GM23338 (cell line): ENCODE measurements at regions not wholly inside any gene's neighbourhood (a gene's known extent, or its start where the extent isn't known, plus 50 kb on each side); places are given as distances from the start of the nearest gene placed in this dataset.

Experiments
- ATAC-seq: fragments of 200-7000 bp; cut with Tn5 transposase; 3 replicates; pipeline ENCODE4 v1.9.1; 2020
- DNase-seq: peaks from one replicate; pipeline ENCODE4 v3.0.0-alpha.2; 2015; ENCODE audit warnings: low spot score
- H2AFZ ChIP-seq: fragments of 200-600 bp; sonication (generic); 2 replicates; pipeline ENCODE4 v1.8.0; 2016; ENCODE audit warnings: antibody characterized with exemption, mild to moderate bottlenecking, moderate library complexity
- H3F3A ChIP-seq: fragments of 200-600 bp; sonication (generic); replicated peaks from 2 replicates; pipeline ENCODE4 v1.8.0; 2017; ENCODE audit warnings: antibody characterized with exemption, mixed run types, low read depth
- H3K27ac ChIP-seq: fragments of 200-600 bp; sonication (generic); 2 replicates; pipeline ENCODE4 v1.6.1; 2016; ENCODE audit warnings: low read depth
- H3K27me3 ChIP-seq: fragments of 200-600 bp; sonication (generic); 2 replicates; pipeline ENCODE4 v1.8.0; 2016; ENCODE audit warnings: mild to moderate bottlenecking, mixed run types, moderate library complexity; ENCODE audit not compliant: insufficient read depth
- H3K36me3 ChIP-seq: fragments of 200-600 bp; sonication (generic); 2 replicates; pipeline ENCODE4 v1.8.0; 2016; ENCODE audit warnings: mild to moderate bottlenecking; ENCODE audit not compliant: insufficient read depth
- H3K4me1 ChIP-seq: fragments of 200-600 bp; sonication (generic); 2 replicates; pipeline ENCODE4 v1.8.0; 2016; ENCODE audit warnings: mild to moderate bottlenecking, moderate library complexity; ENCODE audit not compliant: insufficient read depth
- H3K4me2 ChIP-seq: fragments of 200-600 bp; sonication (generic); 2 replicates; pipeline ENCODE4 v1.7.1; 2017; ENCODE audit warnings: mixed run types
- H3K4me3 ChIP-seq: fragments of 200-600 bp; sonication (generic); 2 replicates; pipeline ENCODE4 v1.6.1; 2016; ENCODE audit warnings: mixed run types
- H3K79me2 ChIP-seq: fragments of 200-600 bp; sonication (generic); replicated peaks from 2 replicates; pipeline ENCODE4 v1.8.0; 2017; ENCODE audit warnings: mild to moderate bottlenecking; ENCODE audit not compliant: insufficient read depth
- H3K9me2 ChIP-seq: fragments of 200-600 bp; sonication (generic); 2 replicates; pipeline ENCODE4 v1.8.0; 2017; ENCODE audit not compliant: insufficient read depth
- H4K20me1 ChIP-seq: fragments of 200-600 bp; sonication (generic); replicated peaks from 2 replicates; pipeline ENCODE4 v1.8.0; 2017; ENCODE audit warnings: mild to moderate bottlenecking; ENCODE audit not compliant: insufficient read depth
- H3K27ac Mint-ChIP-seq: 2 replicates; pipeline ENCODE4 v1.8.0; 2020; ENCODE audit warnings: inconsistent platforms, mild to moderate bottlenecking, moderate library complexity, mixed read lengths
- H3K27me3 Mint-ChIP-seq: 3 replicates; pipeline ENCODE4 v1.8.0; 2022; ENCODE audit warnings: low read depth, mild to moderate bottlenecking, moderate library complexity, mixed read lengths, inconsistent platforms; ENCODE audit not compliant: insufficient read depth, poor library complexity
- H3K36me3 Mint-ChIP-seq: 3 replicates; pipeline ENCODE4 v1.8.0; 2021; ENCODE audit warnings: low read depth, mild to moderate bottlenecking, inconsistent platforms, moderate library complexity, mixed read lengths
- H3K4me1 Mint-ChIP-seq: 3 replicates; pipeline ENCODE4 v1.8.0; 2020; ENCODE audit warnings: mild to moderate bottlenecking, inconsistent platforms, mixed read lengths
- H3K4me3 Mint-ChIP-seq: 3 replicates; pipeline ENCODE4 v1.8.0; 2021; ENCODE audit warnings: moderate library complexity, mild to moderate bottlenecking, inconsistent platforms, mixed read lengths
- H3K9me3 Mint-ChIP-seq: 3 replicates; pipeline ENCODE4 v1.8.0; 2020; ENCODE audit warnings: moderate library complexity, mild to moderate bottlenecking, inconsistent platforms, mixed read lengths
- CREB1 ChIP-seq: fragments of 250-450 bp; sonication (Bioruptor Pico); IDR thresholded peaks from 2 replicates; pipeline ENCODE4 v1.5.0; 2020; ENCODE audit warnings: low read depth, mild to moderate bottlenecking, moderate library complexity
- EZH2 ChIP-seq: fragments of 200-600 bp; sonication (generic); IDR thresholded peaks from one replicate; pipeline ENCODE4 v1.8.0; 2017; ENCODE audit warnings: antibody characterized with exemption, mild to moderate bottlenecking, low read depth; ENCODE audit not compliant: unreplicated experiment
- EZH2phosphoT487 ChIP-seq: fragments of 200-600 bp; sonication (generic); IDR thresholded peaks from one replicate; pipeline ENCODE4 v1.8.1; 2018; ENCODE audit warnings: antibody characterized with exemption; ENCODE audit not compliant: unreplicated experiment
- JUNB ChIP-seq: IDR thresholded peaks from one replicate; pipeline ENCODE4 v1.6.1; 2016; ENCODE audit warnings: antibody characterized with exemption; ENCODE audit not compliant: unreplicated experiment
- NANOG ChIP-seq: IDR thresholded peaks from 2 replicates; pipeline ENCODE4 v1.6.1; 2016; ENCODE audit warnings: antibody characterized with exemption, borderline replicate concordance
- POLR2AphosphoS5 ChIP-seq: IDR thresholded peaks from 2 replicates; pipeline ENCODE4 v1.6.1; 2016; ENCODE audit warnings: antibody characterized with exemption, low read depth
- STAT1 ChIP-seq: IDR thresholded peaks from one replicate; pipeline ENCODE4 v1.6.1; 2016; ENCODE audit warnings: antibody characterized with exemption; ENCODE audit not compliant: unreplicated experiment
- ZNF114 ChIP-seq: fragments of 250-450 bp; sonication (Bioruptor Pico); IDR thresholded peaks from 2 replicates; pipeline ENCODE4 v1.5.0; 2020; ENCODE audit warnings: mild to moderate bottlenecking, moderate library complexity
- ZNF331 ChIP-seq: fragments of 250-450 bp; sonication (Bioruptor Pico); IDR thresholded peaks from 2 replicates; pipeline ENCODE4 v1.5.0; 2020; ENCODE audit warnings: low read depth, mild to moderate bottlenecking, moderate library complexity
- TF ChIP-seq, protein P1 (sequence below): IDR thresholded peaks from 2 replicates; pipeline ENCODE4 v1.6.1; 2016; ENCODE audit warnings: antibody characterized with exemption
- TF ChIP-seq, protein P2 (sequence below), 2 experiments: fragments of 200-600 bp in 1 of 2; sonication (generic) in 1 of 2; conservative IDR thresholded peaks; 2 replicates each; pipeline versions ENCODE4 v1.5.1 to v1.6.1; 2016 to 2017; ENCODE audit warnings: antibody characterized with exemption in 2 of 2, low read depth in 2 of 2, mild to moderate bottlenecking in 2 of 2, moderate library complexity in 1 of 2
- TF ChIP-seq, protein P3 (sequence below): fragments of 250-450 bp; sonication (Bioruptor Pico); IDR thresholded peaks from 2 replicates; pipeline ENCODE4 v1.5.0; 2020; ENCODE audit warnings: mild to moderate bottlenecking, moderate library complexity
- TF ChIP-seq, protein P4 (sequence below): IDR thresholded peaks from one replicate; pipeline ENCODE4 v1.6.1; 2018; ENCODE audit warnings: antibody characterized with exemption; ENCODE audit not compliant: unreplicated experiment

DNA sequence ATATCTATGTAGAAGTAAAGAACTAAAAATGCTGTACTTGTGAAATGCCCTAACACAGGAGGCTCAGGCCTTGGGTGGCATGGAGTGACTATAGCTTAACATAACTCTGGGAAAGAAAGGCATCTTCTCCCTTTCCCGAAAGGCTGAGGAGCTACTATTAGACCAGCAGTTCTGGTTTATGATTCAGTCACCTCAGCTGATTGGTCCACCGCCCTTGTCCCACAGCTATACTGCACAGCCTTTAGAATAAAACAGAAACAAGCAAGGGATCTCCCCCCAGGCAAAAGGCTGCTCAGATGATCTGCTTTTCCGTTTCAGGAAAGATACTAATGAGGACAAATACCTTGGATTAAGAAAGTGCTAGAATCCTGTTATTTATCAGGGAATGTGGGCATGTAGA lies 171.3 kb downstream of the SNCA start:
- Histone ChIP-seq H3K4me3 (no peak overlapping the region), H2AFZ (no peak overlapping the region), H3K4me2 (no peak overlapping the region), H3K4me1 (peaks cover 6% of the 10 kb centered on the region; the same call in 1 of the 2 replicates), H3K79me2 (no peaks in the 10 kb centered on the region), H3K27ac (no peak overlapping the region), H3F3A (no peaks in the 10 kb centered on the region), H3K36me3 (no peaks in the 10 kb centered on the region), H4K20me1 (no peaks in the 10 kb centered on the region), H3K27me3 (no peaks in the 10 kb centered on the region), H3K9me2 (no peaks in the 10 kb centered on the region)
- TF ChIP-seq EZH2 (no peak), JUNB (no peak), NANOG (no peak), ZNF114 (CRISPR knock-in tag) (no peak), EZH2phosphoT487 (no peak), CREB1 (no peak), POLR2AphosphoS5 (no peak), ZNF331 (CRISPR knock-in tag) (no peak), STAT1 (no peak)
- TF ChIP-seq, protein P1, sequence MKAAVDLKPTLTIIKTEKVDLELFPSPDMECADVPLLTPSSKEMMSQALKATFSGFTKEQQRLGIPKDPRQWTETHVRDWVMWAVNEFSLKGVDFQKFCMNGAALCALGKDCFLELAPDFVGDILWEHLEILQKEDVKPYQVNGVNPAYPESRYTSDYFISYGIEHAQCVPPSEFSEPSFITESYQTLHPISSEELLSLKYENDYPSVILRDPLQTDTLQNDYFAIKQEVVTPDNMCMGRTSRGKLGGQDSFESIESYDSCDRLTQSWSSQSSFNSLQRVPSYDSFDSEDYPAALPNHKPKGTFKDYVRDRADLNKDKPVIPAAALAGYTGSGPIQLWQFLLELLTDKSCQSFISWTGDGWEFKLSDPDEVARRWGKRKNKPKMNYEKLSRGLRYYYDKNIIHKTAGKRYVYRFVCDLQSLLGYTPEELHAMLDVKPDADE, result no peak
- TF ChIP-seq, protein P2, sequence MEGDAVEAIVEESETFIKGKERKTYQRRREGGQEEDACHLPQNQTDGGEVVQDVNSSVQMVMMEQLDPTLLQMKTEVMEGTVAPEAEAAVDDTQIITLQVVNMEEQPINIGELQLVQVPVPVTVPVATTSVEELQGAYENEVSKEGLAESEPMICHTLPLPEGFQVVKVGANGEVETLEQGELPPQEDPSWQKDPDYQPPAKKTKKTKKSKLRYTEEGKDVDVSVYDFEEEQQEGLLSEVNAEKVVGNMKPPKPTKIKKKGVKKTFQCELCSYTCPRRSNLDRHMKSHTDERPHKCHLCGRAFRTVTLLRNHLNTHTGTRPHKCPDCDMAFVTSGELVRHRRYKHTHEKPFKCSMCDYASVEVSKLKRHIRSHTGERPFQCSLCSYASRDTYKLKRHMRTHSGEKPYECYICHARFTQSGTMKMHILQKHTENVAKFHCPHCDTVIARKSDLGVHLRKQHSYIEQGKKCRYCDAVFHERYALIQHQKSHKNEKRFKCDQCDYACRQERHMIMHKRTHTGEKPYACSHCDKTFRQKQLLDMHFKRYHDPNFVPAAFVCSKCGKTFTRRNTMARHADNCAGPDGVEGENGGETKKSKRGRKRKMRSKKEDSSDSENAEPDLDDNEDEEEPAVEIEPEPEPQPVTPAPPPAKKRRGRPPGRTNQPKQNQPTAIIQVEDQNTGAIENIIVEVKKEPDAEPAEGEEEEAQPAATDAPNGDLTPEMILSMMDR (conservative IDR thresholded peaks at IDR 0.05; ENCODE audit: low read depth in 2 of 2), result no peak
- TF ChIP-seq, protein P3, sequence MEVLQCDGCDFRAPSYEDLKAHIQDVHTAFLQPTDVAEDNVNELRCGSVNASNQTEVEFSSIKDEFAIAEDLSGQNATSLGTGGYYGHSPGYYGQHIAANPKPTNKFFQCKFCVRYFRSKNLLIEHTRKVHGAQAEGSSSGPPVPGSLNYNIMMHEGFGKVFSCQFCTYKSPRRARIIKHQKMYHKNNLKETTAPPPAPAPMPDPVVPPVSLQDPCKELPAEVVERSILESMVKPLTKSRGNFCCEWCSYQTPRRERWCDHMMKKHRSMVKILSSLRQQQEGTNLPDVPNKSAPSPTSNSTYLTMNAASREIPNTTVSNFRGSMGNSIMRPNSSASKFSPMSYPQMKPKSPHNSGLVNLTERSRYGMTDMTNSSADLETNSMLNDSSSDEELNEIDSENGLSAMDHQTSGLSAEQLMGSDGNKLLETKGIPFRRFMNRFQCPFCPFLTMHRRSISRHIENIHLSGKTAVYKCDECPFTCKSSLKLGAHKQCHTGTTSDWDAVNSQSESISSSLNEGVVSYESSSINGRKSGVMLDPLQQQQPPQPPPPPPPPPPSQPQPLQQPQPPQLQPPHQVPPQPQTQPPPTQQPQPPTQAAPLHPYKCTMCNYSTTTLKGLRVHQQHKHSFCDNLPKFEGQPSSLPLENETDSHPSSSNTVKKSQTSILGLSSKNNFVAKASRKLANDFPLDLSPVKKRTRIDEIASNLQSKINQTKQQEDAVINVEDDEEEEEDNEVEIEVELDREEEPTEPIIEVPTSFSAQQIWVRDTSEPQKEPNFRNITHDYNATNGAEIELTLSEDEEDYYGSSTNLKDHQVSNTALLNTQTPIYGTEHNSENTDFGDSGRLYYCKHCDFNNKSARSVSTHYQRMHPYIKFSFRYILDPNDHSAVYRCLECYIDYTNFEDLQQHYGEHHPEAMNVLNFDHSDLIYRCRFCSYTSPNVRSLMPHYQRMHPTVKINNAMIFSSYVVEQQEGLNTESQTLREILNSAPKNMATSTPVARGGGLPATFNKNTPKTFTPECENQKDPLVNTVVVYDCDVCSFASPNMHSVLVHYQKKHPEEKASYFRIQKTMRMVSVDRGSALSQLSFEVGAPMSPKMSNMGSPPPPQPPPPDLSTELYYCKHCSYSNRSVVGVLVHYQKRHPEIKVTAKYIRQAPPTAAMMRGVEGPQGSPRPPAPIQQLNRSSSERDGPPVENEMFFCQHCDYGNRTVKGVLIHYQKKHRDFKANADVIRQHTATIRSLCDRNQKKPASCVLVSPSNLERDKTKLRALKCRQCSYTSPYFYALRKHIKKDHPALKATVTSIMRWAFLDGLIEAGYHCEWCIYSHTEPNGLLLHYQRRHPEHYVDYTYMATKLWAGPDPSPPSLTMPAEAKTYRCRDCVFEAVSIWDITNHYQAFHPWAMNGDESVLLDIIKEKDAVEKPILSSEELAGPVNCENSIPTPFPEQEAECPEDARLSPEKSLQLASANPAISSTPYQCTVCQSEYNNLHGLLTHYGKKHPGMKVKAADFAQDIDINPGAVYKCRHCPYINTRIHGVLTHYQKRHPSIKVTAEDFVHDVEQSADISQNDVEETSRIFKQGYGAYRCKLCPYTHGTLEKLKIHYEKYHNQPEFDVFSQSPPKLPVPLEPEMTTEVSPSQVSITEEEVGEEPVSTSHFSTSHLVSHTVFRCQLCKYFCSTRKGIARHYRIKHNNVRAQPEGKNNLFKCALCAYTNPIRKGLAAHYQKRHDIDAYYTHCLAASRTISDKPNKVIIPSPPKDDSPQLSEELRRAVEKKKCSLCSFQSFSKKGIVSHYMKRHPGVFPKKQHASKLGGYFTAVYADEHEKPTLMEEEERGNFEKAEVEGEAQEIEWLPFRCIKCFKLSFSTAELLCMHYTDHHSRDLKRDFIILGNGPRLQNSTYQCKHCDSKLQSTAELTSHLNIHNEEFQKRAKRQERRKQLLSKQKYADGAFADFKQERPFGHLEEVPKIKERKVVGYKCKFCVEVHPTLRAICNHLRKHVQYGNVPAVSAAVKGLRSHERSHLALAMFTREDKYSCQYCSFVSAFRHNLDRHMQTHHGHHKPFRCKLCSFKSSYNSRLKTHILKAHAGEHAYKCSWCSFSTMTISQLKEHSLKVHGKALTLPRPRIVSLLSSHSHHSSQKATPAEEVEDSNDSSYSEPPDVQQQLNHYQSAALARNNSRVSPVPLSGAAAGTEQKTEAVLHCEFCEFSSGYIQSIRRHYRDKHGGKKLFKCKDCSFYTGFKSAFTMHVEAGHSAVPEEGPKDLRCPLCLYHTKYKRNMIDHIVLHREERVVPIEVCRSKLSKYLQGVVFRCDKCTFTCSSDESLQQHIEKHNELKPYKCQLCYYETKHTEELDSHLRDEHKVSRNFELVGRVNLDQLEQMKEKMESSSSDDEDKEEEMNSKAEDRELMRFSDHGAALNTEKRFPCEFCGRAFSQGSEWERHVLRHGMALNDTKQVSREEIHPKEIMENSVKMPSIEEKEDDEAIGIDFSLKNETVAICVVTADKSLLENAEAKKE (CRISPR knock-in tag), result no peak
- TF ChIP-seq, protein P4, sequence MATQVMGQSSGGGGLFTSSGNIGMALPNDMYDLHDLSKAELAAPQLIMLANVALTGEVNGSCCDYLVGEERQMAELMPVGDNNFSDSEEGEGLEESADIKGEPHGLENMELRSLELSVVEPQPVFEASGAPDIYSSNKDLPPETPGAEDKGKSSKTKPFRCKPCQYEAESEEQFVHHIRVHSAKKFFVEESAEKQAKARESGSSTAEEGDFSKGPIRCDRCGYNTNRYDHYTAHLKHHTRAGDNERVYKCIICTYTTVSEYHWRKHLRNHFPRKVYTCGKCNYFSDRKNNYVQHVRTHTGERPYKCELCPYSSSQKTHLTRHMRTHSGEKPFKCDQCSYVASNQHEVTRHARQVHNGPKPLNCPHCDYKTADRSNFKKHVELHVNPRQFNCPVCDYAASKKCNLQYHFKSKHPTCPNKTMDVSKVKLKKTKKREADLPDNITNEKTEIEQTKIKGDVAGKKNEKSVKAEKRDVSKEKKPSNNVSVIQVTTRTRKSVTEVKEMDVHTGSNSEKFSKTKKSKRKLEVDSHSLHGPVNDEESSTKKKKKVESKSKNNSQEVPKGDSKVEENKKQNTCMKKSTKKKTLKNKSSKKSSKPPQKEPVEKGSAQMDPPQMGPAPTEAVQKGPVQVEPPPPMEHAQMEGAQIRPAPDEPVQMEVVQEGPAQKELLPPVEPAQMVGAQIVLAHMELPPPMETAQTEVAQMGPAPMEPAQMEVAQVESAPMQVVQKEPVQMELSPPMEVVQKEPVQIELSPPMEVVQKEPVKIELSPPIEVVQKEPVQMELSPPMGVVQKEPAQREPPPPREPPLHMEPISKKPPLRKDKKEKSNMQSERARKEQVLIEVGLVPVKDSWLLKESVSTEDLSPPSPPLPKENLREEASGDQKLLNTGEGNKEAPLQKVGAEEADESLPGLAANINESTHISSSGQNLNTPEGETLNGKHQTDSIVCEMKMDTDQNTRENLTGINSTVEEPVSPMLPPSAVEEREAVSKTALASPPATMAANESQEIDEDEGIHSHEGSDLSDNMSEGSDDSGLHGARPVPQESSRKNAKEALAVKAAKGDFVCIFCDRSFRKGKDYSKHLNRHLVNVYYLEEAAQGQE, result no peak
- Mint-ChIP-seq H3K9me3 (no peaks in the 10 kb centered on the region; the same call in 2 of the 3 replicates), H3K4me1 (peaks cover 6% of the 10 kb centered on the region), H3K4me3 (no peak overlapping the region), H3K27ac (no peak overlapping the region), H3K27me3 (no peaks in the 10 kb centered on the region), H3K36me3 (no peaks in the 10 kb centered on the region)
- no peak for DNase-seq
- ATAC-seq, result no peak
